HL-60 (cell line): ENCODE measurements at regions not wholly inside any gene's neighbourhood (a gene's known extent, or its start where the extent isn't known, plus 50 kb on each side); places are given as distances from the start of the nearest gene placed in this dataset.

Source experiments
- GABPA ChIP-seq: IDR thresholded peaks from 2 replicates; pipeline ENCODE4 v1.6.1; 2012; ENCODE audit warnings: low read depth
- POLR2AphosphoS5 ChIP-seq: IDR thresholded peaks from 2 replicates; pipeline ENCODE4 v1.6.1; 2012; ENCODE audit warnings: low read depth
- TF ChIP-seq, protein P1 (sequence below): IDR thresholded peaks from one replicate; pipeline ENCODE4 v1.5.1; 2011; ENCODE audit warnings: low read length, control low read depth, inconsistent platforms; ENCODE audit not compliant: insufficient read depth

DNA sequence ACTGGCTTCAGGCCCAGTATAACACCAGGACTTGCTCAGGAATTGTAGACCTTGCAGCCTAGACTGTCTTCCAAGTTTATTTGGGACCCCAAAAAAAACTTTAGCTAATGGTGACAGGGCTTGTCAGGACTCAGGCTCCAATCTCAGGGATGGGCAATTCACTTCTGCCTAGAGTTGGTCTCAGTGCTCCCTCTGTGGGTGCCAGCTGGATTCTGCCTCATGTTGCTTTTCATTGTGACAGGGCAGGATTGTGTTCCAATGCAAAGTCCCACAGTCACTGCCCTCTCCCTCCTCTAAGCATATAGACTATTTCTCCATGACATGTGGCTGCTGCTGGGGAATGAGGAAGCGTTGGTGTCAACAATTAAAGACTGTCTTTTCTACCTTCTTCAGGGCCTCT, 174.7 kb downstream of the CYLC2 start:
- TF ChIP-seq GABPA (no peak), POLR2AphosphoS5 (no peak)
- TF ChIP-seq, protein P1, sequence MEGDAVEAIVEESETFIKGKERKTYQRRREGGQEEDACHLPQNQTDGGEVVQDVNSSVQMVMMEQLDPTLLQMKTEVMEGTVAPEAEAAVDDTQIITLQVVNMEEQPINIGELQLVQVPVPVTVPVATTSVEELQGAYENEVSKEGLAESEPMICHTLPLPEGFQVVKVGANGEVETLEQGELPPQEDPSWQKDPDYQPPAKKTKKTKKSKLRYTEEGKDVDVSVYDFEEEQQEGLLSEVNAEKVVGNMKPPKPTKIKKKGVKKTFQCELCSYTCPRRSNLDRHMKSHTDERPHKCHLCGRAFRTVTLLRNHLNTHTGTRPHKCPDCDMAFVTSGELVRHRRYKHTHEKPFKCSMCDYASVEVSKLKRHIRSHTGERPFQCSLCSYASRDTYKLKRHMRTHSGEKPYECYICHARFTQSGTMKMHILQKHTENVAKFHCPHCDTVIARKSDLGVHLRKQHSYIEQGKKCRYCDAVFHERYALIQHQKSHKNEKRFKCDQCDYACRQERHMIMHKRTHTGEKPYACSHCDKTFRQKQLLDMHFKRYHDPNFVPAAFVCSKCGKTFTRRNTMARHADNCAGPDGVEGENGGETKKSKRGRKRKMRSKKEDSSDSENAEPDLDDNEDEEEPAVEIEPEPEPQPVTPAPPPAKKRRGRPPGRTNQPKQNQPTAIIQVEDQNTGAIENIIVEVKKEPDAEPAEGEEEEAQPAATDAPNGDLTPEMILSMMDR: no peak
